Stimulated activated memory B cell treated with anti-CD40 and anti-IgM and Interleukin-4, amounts not matched to agents 10 μg/mL and 1 μg/mL and 100 μg/mL, for 72 hours (primary cell): ENCODE measurements at regions not wholly inside any gene's neighbourhood (a gene's known extent, or its start where the extent isn't known, plus 50 kb on each side); places are given as distances from the start of the nearest gene placed in this dataset.

Experiments used
- ATAC-seq: fragments of 150-1000 bp; cut with Tn5 transposase; 2 replicates; pipeline ENCODE4 v1.10.0; 2021
- H3K27ac Mint-ChIP-seq: one replicate; pipeline ENCODE4 v1.8.0; 2022; ENCODE audit warnings: mild to moderate bottlenecking, mixed read lengths
- H3K27me3 Mint-ChIP-seq: one replicate; pipeline ENCODE4 v1.8.0; 2022; ENCODE audit warnings: mixed read lengths
- H3K36me3 Mint-ChIP-seq: one replicate; pipeline ENCODE4 v1.8.0; 2022; ENCODE audit warnings: mixed read lengths
- H3K4me1 Mint-ChIP-seq: one replicate; pipeline ENCODE4 v1.8.0; 2022; ENCODE audit warnings: mixed read lengths
- H3K4me3 Mint-ChIP-seq: one replicate; pipeline ENCODE4 v1.8.0; 2022; ENCODE audit warnings: mild to moderate bottlenecking, moderate library complexity, mixed read lengths
- H3K9me3 Mint-ChIP-seq: one replicate; pipeline ENCODE4 v1.8.0; 2022; ENCODE audit warnings: mixed read lengths

DNA sequence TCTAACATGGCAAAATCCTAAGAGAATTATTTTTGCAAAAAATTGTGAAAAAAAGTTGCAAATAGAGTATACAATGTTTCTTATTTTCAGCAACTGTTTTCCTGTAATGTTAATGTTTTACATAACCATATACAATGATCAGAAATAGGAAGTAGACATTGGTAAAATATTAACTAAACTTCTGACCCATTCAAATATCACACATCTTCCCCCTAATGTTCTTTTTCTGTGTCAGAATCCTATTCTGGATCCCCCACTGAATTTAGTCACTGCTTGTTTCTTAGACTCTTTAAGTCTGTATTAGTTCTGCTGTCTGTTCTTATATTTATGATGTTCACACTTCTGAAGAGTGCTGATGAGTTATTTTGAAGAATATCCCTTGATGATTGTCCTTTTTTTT lies 62.0 kb downstream of the HFE start:
- no peaks in the 10 kb centered on the region for H3K27me3 Mint-ChIP-seq
- peaks cover 13% of the 10 kb centered on the region for H3K36me3 Mint-ChIP-seq
- H3K4me3 Mint-ChIP-seq = no peak overlapping the region
- ATAC-seq = no peak
- H3K9me3 Mint-ChIP-seq = no peaks in the 10 kb centered on the region
- no peak overlapping the region for H3K27ac Mint-ChIP-seq
- peaks cover 14% of the 10 kb centered on the region for H3K4me1 Mint-ChIP-seq

GRCh38 chr6:26152226-26153101 lies 65.2 kb downstream of the HFE start:
- no peak overlapping the region for H3K27ac Mint-ChIP-seq
- H3K4me1 Mint-ChIP-seq = peaks cover 20% of the 10 kb centered on the region
- H3K36me3 Mint-ChIP-seq = peaks cover 12% of the 10 kb centered on the region
- H3K9me3 Mint-ChIP-seq = no peaks in the 10 kb centered on the region
- no peak for ATAC-seq
- no peaks in the 10 kb centered on the region for H3K27me3 Mint-ChIP-seq
- no peak overlapping the region for H3K4me3 Mint-ChIP-seq

DNA sequence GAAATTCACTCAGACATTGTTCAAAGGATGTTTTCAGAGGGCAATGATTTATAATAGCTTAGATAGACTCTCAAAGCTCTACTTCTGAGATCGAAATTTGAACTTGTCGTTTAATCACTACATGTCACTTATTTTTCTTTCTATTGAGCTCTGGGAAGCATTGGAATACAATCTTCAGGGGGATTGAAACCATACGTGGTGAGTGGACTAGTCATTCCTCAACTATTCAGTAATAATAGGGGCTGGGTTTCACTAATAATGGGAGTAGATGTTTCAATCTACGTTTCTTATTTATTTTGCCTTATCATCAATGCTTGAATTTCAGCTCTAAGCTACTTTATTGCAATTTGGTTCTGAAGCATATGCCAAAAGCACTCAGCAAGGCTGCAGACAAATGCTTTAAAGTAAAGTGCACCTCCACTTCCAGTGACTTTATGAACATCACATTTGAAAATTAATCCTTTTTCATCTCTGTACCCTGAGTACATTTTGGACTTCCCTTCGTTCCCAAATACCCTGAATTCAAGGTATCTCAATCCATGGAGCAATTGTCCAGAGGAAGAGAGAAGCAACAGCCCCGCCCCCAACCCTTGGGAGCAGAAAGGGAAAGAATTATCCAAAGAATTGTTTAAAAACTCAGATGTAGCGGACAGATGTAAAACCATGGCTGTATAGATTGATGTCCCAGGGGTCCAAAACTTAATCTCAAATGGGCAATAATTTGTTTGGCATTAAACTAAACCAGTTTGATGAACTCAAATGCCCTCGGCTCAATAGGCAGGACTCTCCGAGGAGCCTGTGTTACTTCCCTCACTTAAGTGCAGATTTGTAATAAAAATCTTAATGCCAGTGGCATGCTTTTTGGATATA lies 68.1 kb downstream of the HFE start:
- Mint-ChIP-seq H3K4me3 (peak overlapping the region; percentile 95), H3K36me3 (peaks cover 11% of the 10 kb centered on the region), H3K9me3 (no peaks in the 10 kb centered on the region), H3K4me1 (peaks cover 22% of the 10 kb centered on the region), H3K27me3 (no peaks in the 10 kb centered on the region), H3K27ac (peak overlapping the region; percentile 99)
- ATAC-seq = no peak

DNA sequence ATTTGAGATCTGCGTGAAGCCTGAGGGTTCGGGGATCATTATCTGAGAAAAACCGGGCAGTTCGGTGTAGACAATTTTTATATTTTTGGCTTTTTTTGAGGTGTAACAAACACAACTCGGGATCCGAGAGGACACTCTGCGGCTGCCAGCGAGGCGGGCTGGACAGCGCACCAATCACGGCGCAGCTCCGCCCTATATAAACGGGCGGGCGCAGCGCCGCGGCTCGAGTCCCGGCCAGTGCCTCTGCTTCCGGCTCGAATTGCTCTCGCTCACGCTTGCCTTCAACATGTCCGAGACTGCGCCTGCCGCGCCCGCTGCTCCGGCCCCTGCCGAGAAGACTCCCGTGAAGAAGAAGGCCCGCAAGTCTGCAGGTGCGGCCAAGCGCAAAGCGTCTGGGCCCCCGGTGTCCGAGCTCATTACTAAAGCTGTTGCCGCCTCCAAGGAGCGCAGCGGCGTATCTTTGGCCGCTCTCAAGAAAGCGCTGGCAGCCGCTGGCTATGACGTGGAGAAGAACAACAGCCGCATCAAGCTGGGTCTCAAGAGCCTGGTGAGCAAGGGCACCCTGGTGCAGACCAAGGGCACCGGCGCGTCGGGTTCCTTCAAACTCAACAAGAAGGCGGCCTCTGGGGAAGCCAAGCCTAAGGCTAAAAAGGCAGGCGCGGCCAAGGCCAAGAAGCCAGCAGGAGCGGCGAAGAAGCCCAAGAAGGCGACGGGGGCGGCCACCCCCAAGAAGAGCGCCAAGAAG lies 69.0 kb downstream of the HFE start:
- Mint-ChIP-seq H3K36me3 (peaks cover 13% of the 10 kb centered on the region), H3K4me3 (peak overlapping the region; percentile 95), H3K27me3 (no peaks in the 10 kb centered on the region), H3K27ac (peak overlapping the region; percentile 99), H3K9me3 (no peaks in the 10 kb centered on the region), H3K4me1 (peaks cover 31% of the 10 kb centered on the region)
- ATAC-seq = peak; percentile 81

GRCh38 chr6:26156850-26157250 lies 69.6 kb downstream of the HFE start:
- Mint-ChIP-seq H3K36me3 (peaks cover 13% of the 10 kb centered on the region), H3K4me3 (peak overlapping the region; percentile 95), H3K4me1 (peaks cover 34% of the 10 kb centered on the region), H3K27ac (peak overlapping the region; percentile 99), H3K9me3 (no peaks in the 10 kb centered on the region), H3K27me3 (no peaks in the 10 kb centered on the region)
- ATAC-seq = peak; percentile 22

- Mint-ChIP-seq H3K27ac (peak overlapping the region; percentile 99), H3K27me3 (no peaks in the 10 kb centered on the region), H3K4me3 (peak overlapping the region; percentile 95), H3K4me1 (peaks cover 39% of the 10 kb centered on the region), H3K36me3 (peaks cover 18% of the 10 kb centered on the region), H3K9me3 (no peaks in the 10 kb centered on the region)
- peak; percentile 88 for ATAC-seq
Observed at GRCh38 chr6:26157251-26158075, 70.2 kb downstream of the HFE start.

- peaks cover 21% of the 10 kb centered on the region for H3K36me3 Mint-ChIP-seq
- ATAC-seq = peak; percentile 80
- peaks cover 40% of the 10 kb centered on the region for H3K4me1 Mint-ChIP-seq
- H3K9me3 Mint-ChIP-seq = no peaks in the 10 kb centered on the region
- H3K4me3 Mint-ChIP-seq = peak overlapping the region; percentile 95
- peak overlapping the region; percentile 99 for H3K27ac Mint-ChIP-seq
- H3K27me3 Mint-ChIP-seq = no peaks in the 10 kb centered on the region
Observed at GRCh38 chr6:26158076-26158580, 70.9 kb downstream of the HFE start.

GRCh38 chr6:26158581-26159356 lies 71.5 kb downstream of the HFE start:
- Mint-ChIP-seq H3K4me1 (peaks cover 40% of the 10 kb centered on the region), H3K36me3 (peaks cover 27% of the 10 kb centered on the region), H3K27ac (peak overlapping the region; percentile 99), H3K27me3 (no peaks in the 10 kb centered on the region), H3K9me3 (no peaks in the 10 kb centered on the region), H3K4me3 (peak overlapping the region; percentile 95)
- ATAC-seq = peak; percentile 24

- no peaks in the 10 kb centered on the region for H3K9me3 Mint-ChIP-seq
Observed at GRCh38 chr6:26159357-26160273, 72.4 kb downstream of the HFE start.

GRCh38 chr6:26161322-26161721 lies 74.1 kb downstream of the HFE start:
- Mint-ChIP-seq H3K36me3 (peaks cover 47% of the 10 kb centered on the region), H3K4me1 (peaks cover 52% of the 10 kb centered on the region), H3K9me3 (no peaks in the 10 kb centered on the region), H3K4me3 (no peak overlapping the region), H3K27ac (no peak overlapping the region), H3K27me3 (no peaks in the 10 kb centered on the region)
- ATAC-seq = no peak

More at GRCh38 chr6:26159357-26160273, 72.4 kb downstream of the HFE start:
- Mint-ChIP-seq H3K36me3 (peaks cover 34% of the 10 kb centered on the region), H3K4me3 (peak overlapping the region; percentile 95), H3K27ac (peak overlapping the region; percentile 99), H3K27me3 (no peaks in the 10 kb centered on the region), H3K4me1 (peaks cover 45% of the 10 kb centered on the region)
- ATAC-seq = no peak

- no peak overlapping the region for H3K4me3 Mint-ChIP-seq
- H3K4me1 Mint-ChIP-seq = peaks cover 58% of the 10 kb centered on the region
- ATAC-seq = no peak
- H3K9me3 Mint-ChIP-seq = no peaks in the 10 kb centered on the region
- no peak overlapping the region for H3K27ac Mint-ChIP-seq
- H3K27me3 Mint-ChIP-seq = no peaks in the 10 kb centered on the region
- peaks cover 53% of the 10 kb centered on the region for H3K36me3 Mint-ChIP-seq
Observed at GRCh38 chr6:26162399-26162798, 75.2 kb downstream of the HFE start.

- Mint-ChIP-seq H3K36me3 (peaks cover 55% of the 10 kb centered on the region), H3K4me3 (no peak overlapping the region), H3K27me3 (no peaks in the 10 kb centered on the region), H3K4me1 (peaks cover 59% of the 10 kb centered on the region), H3K9me3 (no peaks in the 10 kb centered on the region), H3K27ac (peak overlapping the region; percentile 30)
- no peak for ATAC-seq
Observed at GRCh38 chr6:26163427-26164119, 76.3 kb downstream of the HFE start.
